Skeletal muscle tissue (tissue), 3 donors: ENCODE measurements at regions not wholly inside any gene's neighbourhood (a gene's known extent, or its start where the extent isn't known, plus 50 kb on each side); places are given as distances from the start of the nearest gene placed in this dataset.
A peak's percentile ranks its signal among the peaks of the same experiment; 100 is the strongest.
"Not testable (repeated sequence)": the region's sequence is repeated elsewhere in the genome, so short reads cannot be mapped to it uniquely, and the experiment has no call there.

Source experiments
- H3K27ac ChIP-seq: one replicate; pipeline ENCODE4 v1.7.0; 2013; ENCODE audit warnings: mild to moderate bottlenecking, low read depth, low read length, inconsistent platforms
- H3K27me3 ChIP-seq, 3 donors: one replicate each; pipeline ENCODE4 v1.7.0; 2013; ENCODE audit warnings: low read length in 3 of 3; ENCODE audit not compliant: control insufficient read depth in 3 of 3, insufficient read depth in 3 of 3
- H3K36me3 ChIP-seq, 3 donors: one replicate each; pipeline ENCODE4 v1.7.0; 2013; ENCODE audit warnings: low read length in 3 of 3; ENCODE audit not compliant: control insufficient read depth in 3 of 3, insufficient read depth in 3 of 3
- H3K4me1 ChIP-seq, 3 donors: one replicate each; pipeline ENCODE4 v1.7.0; 2013; ENCODE audit warnings: low read length in 3 of 3, mild to moderate bottlenecking in 3 of 3; ENCODE audit not compliant: control insufficient read depth in 3 of 3, insufficient read depth in 3 of 3
- H3K4me3 ChIP-seq, 3 donors: one replicate each; pipeline ENCODE4 v1.7.0; 2013; ENCODE audit warnings: low read length in 3 of 3
- H3K9ac ChIP-seq, 3 donors: one replicate each; pipeline ENCODE4 v1.7.0; 2013; ENCODE audit warnings: low read length in 3 of 3, mild to moderate bottlenecking in 3 of 3, moderate library complexity in 2 of 3, low read depth in 1 of 3
- H3K9me3 ChIP-seq, 3 donors: one replicate each; pipeline ENCODE4 v1.7.0; 2013; ENCODE audit warnings: low read length in 3 of 3; ENCODE audit not compliant: control insufficient read depth in 3 of 3
- donor health status: Osteomylitis.

- H3K9me3 ChIP-seq, result peaks cover 0 to 3% (median 0%) of the 10 kb centered on the region in 3 donors
- H3K27me3 ChIP-seq, result peaks cover 0 to 16% (median 10%) of the 10 kb centered on the region in 3 donors
- H3K4me3 ChIP-seq, result peak overlapping the region in 2 of 3 donors; percentile 17 to 22
- H3K9ac ChIP-seq, result no peak overlapping the region
- H3K4me1 ChIP-seq, result no peaks in the 10 kb centered on the region
- H3K36me3 ChIP-seq, result no peaks in the 10 kb centered on the region
- H3K27ac ChIP-seq, result no peak overlapping the region
Observed at GRCh38 chr1:148318123-148318903, 164.8 kb downstream of the PPIAL4G start.

GRCh38 chr1:148317288-148317985 is 165.4 kb upstream of the NBPF11 start:
- H3K9ac ChIP-seq, result no peak overlapping the region
- no peak overlapping the region for H3K27ac ChIP-seq
- H3K36me3 ChIP-seq, result no peaks in the 10 kb centered on the region
- no peak overlapping the region for H3K4me3 ChIP-seq
- H3K9me3 ChIP-seq, result peaks cover 0 to 3% (median 0%) of the 10 kb centered on the region in 3 donors
- peaks cover 0 to 16% (median 10%) of the 10 kb centered on the region in 3 donors for H3K27me3 ChIP-seq
- no peaks in the 10 kb centered on the region for H3K4me1 ChIP-seq

GRCh38 chr1:148315071-148315811 is 163.2 kb upstream of the NBPF11 start:
- no peak overlapping the region for H3K9ac ChIP-seq
- no peaks in the 10 kb centered on the region for H3K4me1 ChIP-seq
- H3K36me3 ChIP-seq, result no peaks in the 10 kb centered on the region
- peaks cover 0 to 9% (median 1%) of the 10 kb centered on the region in 3 donors for H3K9me3 ChIP-seq
- H3K27me3 ChIP-seq, result peaks cover under 1 to 26% (median 17%) of the 10 kb centered on the region in 3 donors
- no peak overlapping the region for H3K27ac ChIP-seq
- no peak overlapping the region for H3K4me3 ChIP-seq

- Histone ChIP-seq H3K27me3 (peaks cover 43 to 54% (median 47%) of the 10 kb centered on the region in 3 donors), H3K4me3 (no peak overlapping the region), H3K9me3 (peaks cover 3 to 9% (median 4%) of the 10 kb centered on the region in 3 donors), H3K9ac (no peak overlapping the region), H3K36me3 (no peaks in the 10 kb centered on the region), H3K4me1 (no peaks in the 10 kb centered on the region), H3K27ac (no peak overlapping the region)
Observed at GRCh38 chr1:148310807-148311206, 158.7 kb upstream of the NBPF11 start.

- Histone ChIP-seq H3K27ac (no peak overlapping the region), H3K4me1 (no peaks in the 10 kb centered on the region), H3K4me3 (no peak overlapping the region), H3K27me3 (peaks cover 43 to 52% (median 49%) of the 10 kb centered on the region in 3 donors), H3K9ac (no peak overlapping the region), H3K9me3 (peaks cover 3 to 9% (median 4%) of the 10 kb centered on the region in 3 donors), H3K36me3 (no peaks in the 10 kb centered on the region)
Observed at GRCh38 chr1:148309940-148310500, 157.9 kb upstream of the NBPF11 start.

GRCh38 chr1:148308832-148309458 is 156.9 kb upstream of the NBPF11 start:
- Histone ChIP-seq H3K4me1 (no peaks in the 10 kb centered on the region), H3K36me3 (no peaks in the 10 kb centered on the region), H3K27ac (no peak overlapping the region), H3K4me3 (no peak overlapping the region), H3K9ac (no peak overlapping the region), H3K27me3 (peaks cover 46 to 54% (median 49%) of the 10 kb centered on the region in 3 donors), H3K9me3 (peaks cover 3 to 9% (median 4%) of the 10 kb centered on the region in 3 donors)

- Histone ChIP-seq H3K4me3 (no peak overlapping the region), H3K27me3 (peaks cover 46 to 55% (median 49%) of the 10 kb centered on the region in 3 donors), H3K27ac (no peak overlapping the region), H3K9ac (no peak overlapping the region), H3K9me3 (peaks cover 3 to 6% (median 4%) of the 10 kb centered on the region in 3 donors), H3K4me1 (no peaks in the 10 kb centered on the region), H3K36me3 (no peaks in the 10 kb centered on the region)
Observed at GRCh38 chr1:148307583-148308185, 155.6 kb upstream of the NBPF11 start.

GRCh38 chr1:148304935-148305334 is 152.9 kb upstream of the NBPF11 start:
- not testable (repeated sequence) for H3K9ac ChIP-seq, H3K9me3 ChIP-seq, H3K4me1 ChIP-seq, H3K4me3 ChIP-seq, H3K36me3 ChIP-seq, H3K27ac ChIP-seq
- H3K27me3 ChIP-seq, result peaks cover 36 to 45% (median 43%) of the 10 kb centered on the region in 3 donors
